NCI-H2227 treated with DMSO at 0.1 percent for 48 hours (cell line): ENCODE measurements at regions not wholly inside any gene's neighbourhood (a gene's known extent, or its start where the extent isn't known, plus 50 kb on each side); places are given as distances from the start of the nearest gene placed in this dataset.

Experiments used
- DNase-seq: peaks from one replicate; lab custom pipeline; 2025; lab: John Stamatoyannopoulos, UW

- DNase-seq: no peak
Measured at GRCh38 chr10:90413196-90413595, 444.6 kb downstream of the HTR7 start.

- no peak for DNase-seq
Measured at GRCh38 chr10:90414926-90415325, 442.9 kb downstream of the HTR7 start.

GRCh38 chr10:90417029-90417428 is 440.8 kb downstream of the HTR7 start:
- no peak for DNase-seq

GRCh38 chr10:90417476-90418210 is 440.2 kb downstream of the HTR7 start:
- no peak for DNase-seq

GRCh38 chr10:90418869-90419652 is 438.8 kb downstream of the HTR7 start:
- no peak for DNase-seq

GRCh38 chr10:90420637-90421318 is 437.1 kb downstream of the HTR7 start:
- no peak for DNase-seq

GRCh38 chr10:90421874-90422273 is 436.0 kb downstream of the HTR7 start:
- DNase-seq: no peak

- DNase-seq: no peak
Measured at GRCh38 chr10:90424730-90425129, 433.1 kb downstream of the HTR7 start.

- DNase-seq: no peak
Measured at GRCh38 chr10:90430186-90430585, 427.7 kb downstream of the HTR7 start.

- no peak for DNase-seq
Measured at GRCh38 chr10:90432866-90433265, 425.0 kb downstream of the HTR7 start.

GRCh38 chr10:90435296-90435695 is 422.5 kb downstream of the HTR7 start:
- no peak for DNase-seq

- DNase-seq: no peak
Measured at GRCh38 chr10:90437452-90437851, 420.4 kb downstream of the HTR7 start.

- no peak for DNase-seq
Measured at GRCh38 chr10:90440870-90441269, 417.0 kb downstream of the HTR7 start.

- DNase-seq: no peak
Measured at GRCh38 chr10:90443342-90443741, 414.5 kb downstream of the HTR7 start.

- no peak for DNase-seq
Measured at GRCh38 chr10:90447831-90448230, 410.0 kb downstream of the HTR7 start.

GRCh38 chr10:90450797-90451196 is 407.0 kb downstream of the HTR7 start:
- no peak for DNase-seq

GRCh38 chr10:90451283-90451682 is 406.6 kb downstream of the HTR7 start:
- no peak for DNase-seq

GRCh38 chr10:90458054-90458453 is 399.8 kb downstream of the HTR7 start:
- no peak for DNase-seq

GRCh38 chr10:90458571-90458970 is 399.3 kb downstream of the HTR7 start:
- DNase-seq: no peak

GRCh38 chr10:90461437-90462155 is 396.2 kb downstream of the HTR7 start:
- no peak for DNase-seq

GRCh38 chr10:90462749-90463470 is 394.9 kb downstream of the HTR7 start:
- DNase-seq: no peak

- no peak for DNase-seq
Measured at GRCh38 chr10:90464329-90464728, 393.5 kb downstream of the HTR7 start.
